Muscle layer of duodenum (tissue), 2 donors: ENCODE measurements at regions not wholly inside any gene's neighbourhood (a gene's known extent, or its start where the extent isn't known, plus 50 kb on each side); places are given as distances from the start of the nearest gene placed in this dataset.

Experiments
- H3K27ac ChIP-seq: one replicate; pipeline ENCODE4 v1.7.0; 2013; ENCODE audit warnings: mild to moderate bottlenecking, low read length
- H3K27me3 ChIP-seq: one replicate; pipeline ENCODE4 v1.7.0; 2013; ENCODE audit warnings: low read depth, mild to moderate bottlenecking, control low read depth, low read length
- H3K36me3 ChIP-seq, 2 donors: one replicate each; pipeline ENCODE4 v1.7.0; 2013; ENCODE audit warnings: low read length in 2 of 2, control low read depth in 1 of 2, mild to moderate bottlenecking in 1 of 2; ENCODE audit not compliant: insufficient read depth in 2 of 2, control insufficient read depth in 1 of 2
- H3K4me1 ChIP-seq, 2 donors: one replicate each; pipeline ENCODE4 v1.7.0; 2013; ENCODE audit warnings: low read length in 2 of 2, mild to moderate bottlenecking in 2 of 2, control low read depth in 1 of 2, moderate library complexity in 1 of 2; ENCODE audit not compliant: insufficient read depth in 2 of 2, control insufficient read depth in 1 of 2
- H3K4me3 ChIP-seq, 2 donors: one replicate each; pipeline ENCODE4 v1.7.0; 2013; ENCODE audit warnings: low read length in 2 of 2, low read depth in 1 of 2, mild to moderate bottlenecking in 1 of 2
- H3K9me3 ChIP-seq, 2 donors: one replicate each; pipeline ENCODE4 v1.7.0; 2013; ENCODE audit warnings: low read length in 2 of 2, control low read depth in 1 of 2, mild to moderate bottlenecking in 1 of 2; ENCODE audit not compliant: control insufficient read depth in 1 of 2
- donor health status: healthy.

GRCh38 chr1:90488451-90488850, 228.7 kb downstream of the BARHL2 start:
- Histone ChIP-seq H3K9me3 (peaks cover 0 to 2% of the 10 kb centered on the region in 2 donors), H3K27me3 (no peaks in the 10 kb centered on the region), H3K4me1 (no peaks in the 10 kb centered on the region), H3K4me3 (no peak overlapping the region), H3K27ac (no peak overlapping the region), H3K36me3 (no peaks in the 10 kb centered on the region)

GRCh38 chr1:90486996-90487395, 230.1 kb downstream of the BARHL2 start:
- peaks cover 0 to 2% of the 10 kb centered on the region in 2 donors for H3K9me3 ChIP-seq
- H3K4me3 ChIP-seq = no peak overlapping the region
- H3K36me3 ChIP-seq = no peaks in the 10 kb centered on the region
- H3K27me3 ChIP-seq = no peaks in the 10 kb centered on the region
- no peaks in the 10 kb centered on the region for H3K4me1 ChIP-seq
- no peak overlapping the region for H3K27ac ChIP-seq

GRCh38 chr1:90486134-90486824, 230.8 kb downstream of the BARHL2 start:
- Histone ChIP-seq H3K27me3 (no peaks in the 10 kb centered on the region), H3K27ac (no peak overlapping the region), H3K9me3 (peaks cover 0 to 2% of the 10 kb centered on the region in 2 donors), H3K4me3 (no peak overlapping the region), H3K36me3 (no peaks in the 10 kb centered on the region), H3K4me1 (no peaks in the 10 kb centered on the region)

- H3K4me1 ChIP-seq = no peaks in the 10 kb centered on the region
- H3K36me3 ChIP-seq = no peaks in the 10 kb centered on the region
- H3K9me3 ChIP-seq = no peaks in the 10 kb centered on the region
- H3K27ac ChIP-seq = no peak overlapping the region
- no peak overlapping the region for H3K4me3 ChIP-seq
- H3K27me3 ChIP-seq = no peaks in the 10 kb centered on the region
Observed at GRCh38 chr1:90480271-90480835, 236.7 kb downstream of the BARHL2 start.

- Histone ChIP-seq H3K4me1 (no peaks in the 10 kb centered on the region), H3K36me3 (no peaks in the 10 kb centered on the region), H3K9me3 (no peaks in the 10 kb centered on the region), H3K27ac (no peak overlapping the region), H3K4me3 (no peak overlapping the region), H3K27me3 (no peaks in the 10 kb centered on the region)
Observed at GRCh38 chr1:90476994-90477393, 240.1 kb downstream of the BARHL2 start.

- H3K27ac ChIP-seq = no peak overlapping the region
- H3K9me3 ChIP-seq = no peaks in the 10 kb centered on the region
Observed at GRCh38 chr1:90476411-90476810, 240.7 kb downstream of the BARHL2 start.

GRCh38 chr1:90475631-90476030, 241.5 kb downstream of the BARHL2 start:
- Histone ChIP-seq H3K36me3 (no peaks in the 10 kb centered on the region), H3K27ac (no peak overlapping the region), H3K27me3 (no peaks in the 10 kb centered on the region), H3K4me3 (no peak overlapping the region), H3K4me1 (no peaks in the 10 kb centered on the region), H3K9me3 (no peaks in the 10 kb centered on the region)

More at GRCh38 chr1:90476411-90476810, 240.7 kb downstream of the BARHL2 start:
- Histone ChIP-seq H3K36me3 (no peaks in the 10 kb centered on the region), H3K4me3 (no peak overlapping the region), H3K27me3 (no peaks in the 10 kb centered on the region), H3K4me1 (no peaks in the 10 kb centered on the region)

GRCh38 chr1:90474731-90475130, 242.4 kb downstream of the BARHL2 start:
- H3K9me3 ChIP-seq = no peaks in the 10 kb centered on the region
- no peak overlapping the region for H3K27ac ChIP-seq
- no peaks in the 10 kb centered on the region for H3K36me3 ChIP-seq
- no peak overlapping the region for H3K4me3 ChIP-seq
- no peaks in the 10 kb centered on the region for H3K27me3 ChIP-seq
- no peaks in the 10 kb centered on the region for H3K4me1 ChIP-seq

GRCh38 chr1:90474158-90474557, 242.9 kb downstream of the BARHL2 start:
- Histone ChIP-seq H3K4me1 (no peaks in the 10 kb centered on the region), H3K27me3 (no peaks in the 10 kb centered on the region), H3K27ac (no peak overlapping the region), H3K36me3 (no peaks in the 10 kb centered on the region), H3K4me3 (no peak overlapping the region), H3K9me3 (no peaks in the 10 kb centered on the region)

- Histone ChIP-seq H3K27ac (no peak overlapping the region), H3K27me3 (no peaks in the 10 kb centered on the region), H3K4me3 (no peak overlapping the region), H3K9me3 (no peaks in the 10 kb centered on the region), H3K4me1 (no peaks in the 10 kb centered on the region), H3K36me3 (no peaks in the 10 kb centered on the region)
Observed at GRCh38 chr1:90472775-90473174, 244.3 kb downstream of the BARHL2 start.

- H3K27ac ChIP-seq = no peak overlapping the region
- H3K4me3 ChIP-seq = no peak overlapping the region
- no peaks in the 10 kb centered on the region for H3K4me1 ChIP-seq
- H3K36me3 ChIP-seq = no peaks in the 10 kb centered on the region
- H3K27me3 ChIP-seq = no peaks in the 10 kb centered on the region
- H3K9me3 ChIP-seq = peaks cover 0 to 6% of the 10 kb centered on the region in 2 donors
Observed at GRCh38 chr1:90459570-90459969, 257.5 kb downstream of the BARHL2 start.

GRCh38 chr1:90457985-90458384, 259.1 kb downstream of the BARHL2 start:
- no peaks in the 10 kb centered on the region for H3K36me3 ChIP-seq
- H3K9me3 ChIP-seq = peaks cover 0 to 6% of the 10 kb centered on the region in 2 donors
- no peaks in the 10 kb centered on the region for H3K27me3 ChIP-seq
- H3K4me1 ChIP-seq = no peaks in the 10 kb centered on the region
- H3K27ac ChIP-seq = no peak overlapping the region
- H3K4me3 ChIP-seq = no peak overlapping the region
